Endothelial cell (in vitro differentiated cells): ENCODE measurements at regions not wholly inside any gene's neighbourhood (a gene's known extent, or its start where the extent isn't known, plus 50 kb on each side); places are given as distances from the start of the nearest gene placed in this dataset.
"Not testable (repeated sequence)": the region's sequence is repeated elsewhere in the genome, so short reads cannot be mapped to it uniquely, and the experiment has no call there.

Experiments
- DNase-seq: peaks from one replicate; pipeline ENCODE4 v3.0.0; 2021; ENCODE audit warnings: low spot score
- H3K27ac Mint-ChIP-seq: one replicate; pipeline ENCODE4 v1.8.0; 2021; ENCODE audit warnings: mixed read lengths, inconsistent platforms; ENCODE audit not compliant: unreplicated experiment
- H3K27me3 Mint-ChIP-seq: one replicate; pipeline ENCODE4 v1.8.0; 2021; ENCODE audit warnings: mild to moderate bottlenecking, moderate library complexity, mixed read lengths, inconsistent platforms; ENCODE audit not compliant: unreplicated experiment
- H3K36me3 Mint-ChIP-seq: one replicate; pipeline ENCODE4 v1.8.0; 2021; ENCODE audit warnings: mild to moderate bottlenecking, low read depth, mixed read lengths, inconsistent platforms; ENCODE audit not compliant: unreplicated experiment
- H3K4me1 Mint-ChIP-seq: one replicate; pipeline ENCODE4 v1.8.0; 2021; ENCODE audit warnings: mild to moderate bottlenecking, mixed read lengths, inconsistent platforms; ENCODE audit not compliant: unreplicated experiment
- H3K4me3 Mint-ChIP-seq: one replicate; pipeline ENCODE4 v1.8.0; 2021; ENCODE audit warnings: mild to moderate bottlenecking, mixed read lengths, inconsistent platforms; ENCODE audit not compliant: unreplicated experiment
- H3K9me3 Mint-ChIP-seq: one replicate; pipeline ENCODE4 v1.8.0; 2021; ENCODE audit warnings: mixed read lengths, inconsistent platforms; ENCODE audit not compliant: unreplicated experiment
- CTCF ChIP-seq: fragments of 200-600 bp; sonication (generic); IDR thresholded peaks from one replicate; pipeline ENCODE4 v1.5.0; 2021; ENCODE audit warnings: antibody characterized with exemption; ENCODE audit not compliant: unreplicated experiment

- Mint-ChIP-seq H3K9me3 (no peaks in the 10 kb centered on the region), H3K4me1 (peaks cover 9% of the 10 kb centered on the region), H3K36me3 (no peaks in the 10 kb centered on the region), H3K27me3 (no peaks in the 10 kb centered on the region), H3K27ac (peak overlapping the region; percentile 7), H3K4me3 (no peak overlapping the region)
- DNase-seq = no peak
- no peak for TF ChIP-seq CTCF
Measured at GRCh38 chr3:163717377-163717776, 1360.9 kb downstream of the SI start.

- Mint-ChIP-seq H3K36me3 (no peaks in the 10 kb centered on the region), H3K27ac (no peak overlapping the region), H3K4me1 (no peaks in the 10 kb centered on the region), H3K27me3 (no peaks in the 10 kb centered on the region), H3K9me3 (no peaks in the 10 kb centered on the region), H3K4me3 (no peak overlapping the region)
- TF ChIP-seq CTCF = no peak
- DNase-seq = no peak
Measured at GRCh38 chr3:163708428-163708827, 1369.9 kb downstream of the SI start.

GRCh38 chr3:163707659-163708058 is 1370.6 kb downstream of the SI start:
- H3K4me3 Mint-ChIP-seq = no peak overlapping the region
- DNase-seq = no peak
- no peaks in the 10 kb centered on the region for H3K36me3 Mint-ChIP-seq
- TF ChIP-seq CTCF = no peak
- H3K27me3 Mint-ChIP-seq = no peaks in the 10 kb centered on the region
- no peaks in the 10 kb centered on the region for H3K4me1 Mint-ChIP-seq
- H3K9me3 Mint-ChIP-seq = no peaks in the 10 kb centered on the region
- no peak overlapping the region for H3K27ac Mint-ChIP-seq

- H3K4me1 Mint-ChIP-seq, DNase-seq, H3K4me3 Mint-ChIP-seq, H3K36me3 Mint-ChIP-seq, H3K27me3 Mint-ChIP-seq, H3K27ac Mint-ChIP-seq, H3K9me3 Mint-ChIP-seq: not testable (repeated sequence)
Measured at GRCh38 chr3:163698221-163698620, 1380.1 kb downstream of the SI start.

- no peaks in the 10 kb centered on the region for H3K36me3 Mint-ChIP-seq
- H3K4me3 Mint-ChIP-seq = no peak overlapping the region
- H3K4me1 Mint-ChIP-seq = no peaks in the 10 kb centered on the region
- TF ChIP-seq CTCF = no peak
- H3K9me3 Mint-ChIP-seq = no peaks in the 10 kb centered on the region
- H3K27me3 Mint-ChIP-seq = peaks cover 2% of the 10 kb centered on the region
- H3K27ac Mint-ChIP-seq = no peak overlapping the region
- DNase-seq = no peak
Measured at GRCh38 chr3:163692494-163692893, 1385.8 kb downstream of the SI start.

- H3K4me1 Mint-ChIP-seq = no peaks in the 10 kb centered on the region
- no peak for DNase-seq
- no peak for TF ChIP-seq CTCF
- no peak overlapping the region for H3K27ac Mint-ChIP-seq
- H3K9me3 Mint-ChIP-seq = no peaks in the 10 kb centered on the region
- no peaks in the 10 kb centered on the region for H3K27me3 Mint-ChIP-seq
- H3K36me3 Mint-ChIP-seq = no peaks in the 10 kb centered on the region
- H3K4me3 Mint-ChIP-seq = no peak overlapping the region
Measured at GRCh38 chr3:163684651-163685050, 1393.6 kb downstream of the SI start.
